Stimulated activated CD8-positive, alpha-beta memory T cell treated with anti-CD3 and anti-CD28 coated beads, Interleukin-4, amount 100 ng/mL, for 1 hour (primary cell): ENCODE measurements at regions not wholly inside any gene's neighbourhood (a gene's known extent, or its start where the extent isn't known, plus 50 kb on each side); places are given as distances from the start of the nearest gene placed in this dataset.

ENCODE experiments used
- DNase-seq, 2 donors: peaks; one replicate each; pipeline ENCODE4 v3.0.0-alpha.2; 2020; ENCODE audit warnings: low read depth in 2 of 2, low spot score in 1 of 2

- DNase-seq, result no peak
Measured at GRCh38 chr11:70915158-70915985, 337.0 kb downstream of the SHANK2 start.

GRCh38 chr11:70916351-70916750, 336.0 kb downstream of the SHANK2 start:
- no peak for DNase-seq

DNA sequence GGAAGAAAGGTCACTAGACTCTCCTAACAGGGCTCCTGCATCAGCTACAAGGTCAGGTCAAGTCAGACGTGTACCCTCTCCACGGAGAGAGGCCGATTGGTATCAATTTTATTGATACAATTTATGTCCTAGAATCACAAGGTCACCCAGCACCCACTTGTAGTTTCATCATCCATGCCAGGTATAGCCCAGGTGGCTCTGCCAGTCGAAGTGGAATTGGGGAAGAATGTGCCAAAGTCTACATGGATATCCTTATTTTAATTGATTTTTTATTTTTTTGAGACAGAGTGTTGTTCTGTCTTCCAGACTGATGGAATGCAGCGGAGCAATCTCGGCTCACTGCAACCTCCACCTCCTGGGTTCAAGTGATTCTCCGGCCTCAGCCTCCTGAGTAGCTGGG, 334.1 kb downstream of the SHANK2 start:
- no peak for DNase-seq

- no peak for DNase-seq
Measured at GRCh38 chr11:70921804-70922203, 330.6 kb downstream of the SHANK2 start.

DNA sequence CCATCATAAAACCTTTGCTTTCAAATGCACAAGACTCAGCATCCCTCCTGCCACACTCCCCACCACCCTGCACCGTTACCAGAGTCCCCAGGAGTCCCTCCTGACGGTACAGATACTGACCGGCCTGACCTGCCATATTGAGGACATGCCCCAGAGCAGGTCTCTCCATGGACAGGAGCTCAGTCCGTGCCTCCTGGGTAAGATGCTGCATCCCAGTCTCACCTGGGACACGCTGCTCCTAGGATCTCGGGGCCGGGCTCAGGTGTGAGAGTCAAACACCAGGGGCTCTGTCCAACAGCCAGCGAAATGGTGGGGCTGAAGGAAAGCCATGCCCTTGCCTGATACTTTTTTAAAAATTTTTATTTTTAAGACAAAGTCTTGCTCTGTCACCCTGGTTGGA, 328.3 kb downstream of the SHANK2 start:
- DNase-seq, result no peak

DNA sequence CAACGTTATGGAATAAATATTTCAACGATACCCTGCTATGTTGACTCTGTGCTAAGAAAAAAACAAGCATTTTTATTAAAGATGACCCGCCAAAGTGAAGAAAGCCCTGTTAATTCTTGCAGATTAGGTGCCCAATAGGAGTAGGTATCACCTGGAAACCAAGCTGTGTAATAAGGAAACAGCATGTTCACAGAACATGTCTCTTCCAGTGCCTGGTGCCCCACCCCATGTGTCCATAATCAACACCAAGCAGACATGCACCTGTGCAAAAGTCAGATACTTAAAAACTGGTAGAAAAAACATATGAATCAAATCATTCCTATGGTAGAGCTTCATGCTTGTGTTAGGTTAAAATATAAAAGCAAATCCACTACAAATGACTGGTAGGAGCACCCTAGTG, 327.1 kb downstream of the SHANK2 start:
- no peak for DNase-seq

DNA sequence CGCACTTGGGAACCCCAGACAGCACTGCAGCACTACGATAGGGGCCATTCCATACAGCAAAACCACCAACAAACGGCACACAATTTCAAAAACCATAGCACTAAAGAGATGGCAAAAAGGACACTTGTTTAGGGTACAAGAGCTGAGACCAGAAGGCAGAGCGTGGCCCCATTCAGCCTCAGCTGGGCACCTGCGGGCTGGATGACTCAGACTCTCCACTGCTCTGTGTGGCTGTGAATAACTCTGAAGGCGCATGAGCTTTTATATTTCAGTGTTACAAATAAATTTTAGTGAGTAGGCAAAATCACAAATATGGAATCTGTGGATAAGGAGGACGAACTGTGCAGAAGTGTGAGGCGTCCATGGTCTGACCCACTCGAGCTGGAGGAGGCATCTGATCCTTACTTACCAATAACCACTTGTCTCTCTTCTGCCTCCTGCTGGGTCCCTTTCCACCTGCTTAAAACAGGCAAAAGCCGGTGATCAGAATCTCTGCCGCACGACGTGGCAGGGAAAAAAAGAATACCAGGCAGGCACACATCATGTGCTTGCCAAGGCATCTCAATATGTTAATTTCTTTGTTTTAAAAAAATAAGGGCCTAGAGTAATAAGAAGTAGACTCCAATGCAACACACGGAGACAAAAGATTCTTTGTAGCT, 325.7 kb downstream of the SHANK2 start:
- DNase-seq, result no peak

DNA sequence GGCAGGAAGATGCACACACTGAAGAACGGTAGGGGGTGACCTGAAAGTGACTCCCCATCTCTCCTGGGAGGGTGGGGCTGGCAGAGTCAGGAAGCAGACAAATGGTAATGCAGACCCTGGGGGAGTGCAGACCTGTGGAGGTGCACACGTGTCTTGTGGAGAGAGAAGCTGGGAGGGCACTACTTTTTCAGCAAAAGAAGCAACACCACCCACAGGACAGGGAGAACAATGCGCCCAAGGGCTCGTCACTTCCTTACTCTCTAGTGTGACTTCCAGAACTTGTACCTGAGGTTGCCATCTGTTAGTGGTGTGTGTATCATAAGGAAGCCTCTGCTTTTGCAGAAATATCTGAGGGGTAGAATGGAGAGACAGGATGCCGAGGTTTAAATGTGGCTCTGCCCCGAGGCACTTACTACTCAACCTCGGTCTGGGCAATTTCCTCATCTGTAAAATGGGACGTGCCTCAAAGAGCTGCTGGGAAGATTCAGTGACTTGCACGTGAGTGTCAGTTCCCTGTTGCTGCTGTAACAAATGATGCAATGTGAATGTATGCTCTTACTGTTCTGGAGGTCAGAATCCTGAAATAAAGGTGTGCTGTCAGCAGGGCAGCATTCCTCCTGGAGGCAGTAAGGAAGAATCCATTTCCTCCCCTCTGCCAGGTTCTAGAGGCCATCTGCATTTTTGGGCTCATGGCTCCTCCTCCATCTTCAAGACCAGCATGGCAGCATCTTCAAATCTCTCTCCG, 323.4 kb downstream of the SHANK2 start:
- DNase-seq, result no peak

DNA sequence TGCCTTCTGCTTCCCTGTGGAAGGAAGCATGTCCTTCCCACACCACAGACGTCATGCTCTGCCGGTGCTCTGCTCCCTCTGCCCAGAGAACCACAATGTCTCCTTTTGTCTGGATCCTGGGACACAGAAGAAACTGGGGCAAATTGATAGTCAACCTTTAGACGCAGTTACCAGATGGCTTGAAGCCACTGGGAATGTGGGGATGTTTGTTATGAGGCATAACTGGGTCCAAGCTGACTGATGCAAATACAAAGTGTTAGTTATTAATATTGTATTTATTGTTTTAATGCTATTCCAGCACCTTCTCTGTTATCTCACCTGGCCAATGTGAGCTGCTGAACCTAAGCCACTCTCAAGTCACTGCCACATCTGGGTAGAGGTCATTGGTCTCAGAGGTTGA, 322.2 kb downstream of the SHANK2 start:
- no peak for DNase-seq

DNA sequence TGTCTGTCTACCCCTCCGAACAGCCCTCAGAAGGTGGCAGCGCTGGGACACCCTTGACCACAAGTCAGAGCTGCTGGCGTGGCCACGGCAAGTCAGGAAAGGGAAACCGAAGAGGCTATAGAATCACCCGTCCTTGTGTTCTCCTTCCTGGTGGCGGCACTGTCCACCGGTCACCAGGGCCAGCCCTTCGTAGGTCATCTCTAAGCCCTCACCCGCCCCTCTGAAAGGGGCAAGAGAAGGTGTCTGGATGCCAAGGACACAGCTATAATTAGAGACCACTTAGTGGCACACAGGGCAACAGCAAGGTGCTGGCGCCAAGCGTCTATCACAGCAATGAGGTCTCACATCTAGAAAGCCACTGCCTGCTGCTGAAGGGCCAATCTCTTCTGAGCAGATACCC, 320.9 kb downstream of the SHANK2 start:
- DNase-seq, result no peak

DNA sequence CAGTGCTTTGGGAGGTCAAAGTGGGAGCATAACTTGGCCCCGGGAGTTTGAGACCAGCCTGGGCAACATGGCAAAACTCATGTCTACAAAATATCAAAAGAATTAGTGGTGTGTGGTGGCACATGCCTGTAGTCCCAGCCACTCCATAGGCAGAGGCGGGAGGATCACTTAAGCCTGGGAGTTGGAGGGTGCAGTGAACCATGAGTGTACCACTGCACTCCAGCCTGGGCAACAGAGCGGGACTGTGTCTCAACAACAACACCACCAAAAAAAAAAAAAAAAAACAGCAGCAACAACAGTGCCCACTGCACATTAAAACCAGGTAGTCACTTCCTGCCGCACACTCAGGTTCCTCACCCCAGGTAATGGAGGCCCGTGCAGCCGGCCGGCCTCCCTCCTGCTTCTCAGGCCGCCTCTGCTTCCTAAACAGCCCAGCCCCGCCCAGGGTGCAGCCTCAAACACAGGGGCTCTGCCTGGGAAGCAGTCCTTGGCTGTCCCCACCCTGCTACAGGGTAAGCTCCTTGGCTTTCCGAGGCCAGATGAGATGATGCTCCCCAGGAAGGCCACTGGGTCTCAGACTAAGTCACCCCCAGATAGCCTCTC, 318.3 kb downstream of the SHANK2 start:
- no peak for DNase-seq

DNA sequence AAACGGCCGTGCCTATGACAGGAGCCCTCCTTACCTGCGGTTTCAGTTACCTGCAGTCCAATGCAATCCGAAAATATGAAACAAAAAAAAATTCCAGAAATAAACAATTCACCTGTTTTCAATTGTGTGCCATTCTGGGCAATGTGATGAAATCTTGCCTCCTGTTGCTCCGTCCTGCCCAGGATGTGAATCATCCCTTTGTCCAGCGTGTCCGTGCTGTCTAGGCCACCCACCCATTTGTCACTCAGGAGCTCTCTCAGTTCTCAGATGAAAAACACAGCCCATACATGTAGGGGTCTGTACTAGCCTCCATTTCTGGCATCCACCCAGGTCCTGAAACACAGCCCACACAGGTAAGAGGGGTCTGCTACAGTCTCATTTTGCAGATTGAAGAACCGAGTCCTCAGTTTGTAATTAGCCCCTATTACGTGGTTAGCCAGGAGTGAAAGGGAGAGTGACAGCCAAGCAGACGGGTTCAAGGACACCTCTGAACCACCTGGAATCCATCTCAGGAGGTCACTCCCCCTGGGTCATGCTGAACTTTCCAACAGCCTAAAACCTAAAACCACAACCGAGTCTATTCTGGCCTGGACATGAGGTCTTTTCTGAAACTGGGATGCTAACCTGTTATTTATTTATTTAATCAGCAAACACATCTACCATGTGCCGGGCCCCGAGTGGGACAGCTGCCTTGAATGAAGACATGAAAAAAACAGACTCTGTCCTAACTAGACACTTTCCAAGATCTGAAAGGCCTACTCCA, 317.2 kb downstream of the SHANK2 start:
- DNase-seq, result no peak

- DNase-seq, result no peak
Measured at GRCh38 chr11:70942593-70942992, 309.8 kb downstream of the SHANK2 start.

DNA sequence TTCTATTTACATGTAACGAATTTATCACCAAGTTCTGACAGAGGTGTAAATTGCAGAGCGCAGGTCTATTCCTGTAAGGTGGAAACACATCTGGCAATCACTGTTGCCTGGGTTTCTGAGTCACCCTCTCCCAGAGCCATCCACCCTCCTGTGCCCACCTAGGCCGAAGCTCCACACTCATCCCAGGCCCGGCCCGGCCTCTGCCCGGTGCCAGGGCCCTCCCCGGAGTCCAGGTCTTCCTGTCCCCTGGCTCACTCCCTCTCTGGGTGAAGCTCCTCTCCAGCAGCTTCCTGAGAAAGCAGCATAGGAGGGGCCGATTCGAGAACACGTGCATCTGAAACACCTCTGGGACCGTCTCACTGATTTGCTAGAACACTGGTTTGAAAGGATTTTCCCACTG, 308.2 kb downstream of the SHANK2 start:
- DNase-seq, result no peak

GRCh38 chr11:70944636-70945035, 307.7 kb downstream of the SHANK2 start:
- DNase-seq, result no peak

- DNase-seq, result no peak
Measured at GRCh38 chr11:70948398-70948797, 304.0 kb downstream of the SHANK2 start.

DNA sequence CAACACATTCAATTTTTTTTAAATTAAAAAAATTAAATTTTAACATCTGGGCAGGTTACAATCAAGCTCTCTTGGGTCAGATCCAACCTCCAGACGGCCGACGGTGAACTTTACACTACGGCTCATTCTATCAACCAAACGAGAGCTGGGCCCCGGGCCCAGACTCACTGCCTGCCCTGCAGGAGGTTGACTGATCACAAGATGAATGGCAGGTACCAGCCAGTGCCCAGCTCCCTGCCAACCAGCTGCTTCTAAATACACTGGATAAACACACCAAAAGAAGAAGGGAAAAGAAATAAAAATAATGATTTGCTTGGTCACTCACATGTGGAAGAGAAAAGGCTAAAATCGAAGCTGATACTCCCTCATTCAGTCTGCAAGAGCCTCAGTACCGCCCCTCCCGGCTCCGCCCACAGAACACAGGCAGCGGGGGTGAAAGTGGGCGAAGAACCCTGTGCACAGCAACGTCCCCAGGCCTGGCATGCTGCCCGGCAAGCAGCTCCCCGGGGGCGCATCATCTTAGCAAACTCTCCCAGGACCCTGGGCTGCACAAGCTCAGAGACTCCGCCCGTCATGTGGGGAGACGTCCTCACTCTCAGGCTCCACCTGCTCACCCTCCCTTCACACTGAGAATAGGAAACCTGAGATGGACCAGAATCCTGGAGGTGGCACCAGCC, 303.4 kb downstream of the SHANK2 start:
- no peak for DNase-seq

DNA sequence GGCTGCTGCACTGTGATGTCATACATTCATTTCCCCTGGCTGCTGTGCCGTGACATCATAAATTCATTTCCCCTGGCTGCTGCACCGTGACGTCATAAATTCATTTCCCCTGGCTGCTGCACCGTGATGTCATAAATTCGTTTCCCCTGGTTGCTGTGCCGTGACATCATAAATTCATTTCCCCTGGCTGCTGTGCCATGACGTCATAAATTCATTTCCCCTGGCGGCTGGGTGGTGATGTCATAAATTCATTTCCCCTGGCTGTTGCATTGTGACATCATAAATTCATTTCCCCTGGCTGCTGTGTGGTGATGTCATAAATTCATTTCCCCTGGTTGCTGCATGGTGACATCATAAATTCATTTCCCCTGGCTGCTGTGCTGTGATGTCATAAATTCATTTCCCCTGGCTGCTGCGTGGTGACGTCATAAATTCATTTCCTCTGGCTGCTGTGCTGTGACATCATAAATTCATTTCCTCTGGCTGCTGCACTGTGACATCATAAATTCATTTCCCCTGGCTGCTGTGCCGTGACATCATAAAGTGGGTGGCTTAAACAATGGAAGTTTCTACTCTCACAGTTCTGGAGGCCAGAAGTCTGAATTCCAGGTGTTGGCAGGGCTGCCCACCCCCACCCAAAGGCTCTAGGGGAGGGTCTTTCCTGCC, 301.1 kb downstream of the SHANK2 start:
- no peak for DNase-seq

GRCh38 chr11:70952191-70952590, 300.2 kb downstream of the SHANK2 start:
- no peak for DNase-seq

GRCh38 chr11:70953720-70954119, 298.7 kb downstream of the SHANK2 start:
- no peak for DNase-seq
